NCI-H2107 treated with DMSO at 0.1 percent for 48 hours (cell line): ENCODE measurements at regions not wholly inside any gene's neighbourhood (a gene's known extent, or its start where the extent isn't known, plus 50 kb on each side); places are given as distances from the start of the nearest gene placed in this dataset.
A peak's percentile ranks its signal among the peaks of the same experiment; 100 is the strongest.

Experiments
- DNase-seq: peaks from one replicate; lab custom pipeline; 2025; ENCODE audit not compliant: unreplicated experiment; lab: John Stamatoyannopoulos, UW

DNA sequence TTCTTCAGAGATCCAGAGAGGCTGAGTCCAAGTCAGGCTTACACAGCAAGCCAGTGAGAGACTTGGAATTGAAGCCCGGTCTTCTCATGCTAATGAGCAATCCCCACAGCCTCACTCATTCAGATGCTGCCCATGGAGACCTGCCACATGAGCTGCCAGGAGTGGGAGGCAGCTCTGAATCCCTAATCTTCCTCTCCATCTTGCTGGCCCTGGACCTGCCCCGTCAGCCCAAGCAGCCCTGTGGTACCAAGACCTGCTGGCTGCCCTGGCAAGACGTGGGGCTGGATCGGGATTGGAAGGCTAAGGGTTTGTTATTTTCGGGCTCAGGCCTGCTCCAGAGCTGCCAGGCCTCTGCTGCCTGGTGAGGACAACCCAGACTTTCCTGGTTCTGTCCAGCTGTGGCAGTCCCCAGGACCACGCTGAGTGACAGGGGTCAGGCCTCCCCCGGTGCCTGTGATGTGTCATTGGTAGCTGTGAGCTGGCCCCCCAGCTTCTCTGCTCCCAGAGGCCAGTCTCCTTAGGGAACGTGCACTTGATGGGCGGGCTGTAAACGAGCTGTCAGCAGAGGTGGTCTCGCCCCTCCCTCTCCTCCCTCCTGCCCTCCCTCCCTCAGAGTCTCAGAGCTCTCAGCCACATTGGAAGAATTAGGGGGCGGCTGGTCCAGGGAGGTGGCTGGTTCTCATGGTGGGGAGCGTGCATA lies 135.0 kb downstream of the FOXD2 start:
- no peak for DNase-seq

GRCh38 chr1:47574451-47575165 lies 136.8 kb downstream of the FOXD2 start:
- no peak for DNase-seq

DNA sequence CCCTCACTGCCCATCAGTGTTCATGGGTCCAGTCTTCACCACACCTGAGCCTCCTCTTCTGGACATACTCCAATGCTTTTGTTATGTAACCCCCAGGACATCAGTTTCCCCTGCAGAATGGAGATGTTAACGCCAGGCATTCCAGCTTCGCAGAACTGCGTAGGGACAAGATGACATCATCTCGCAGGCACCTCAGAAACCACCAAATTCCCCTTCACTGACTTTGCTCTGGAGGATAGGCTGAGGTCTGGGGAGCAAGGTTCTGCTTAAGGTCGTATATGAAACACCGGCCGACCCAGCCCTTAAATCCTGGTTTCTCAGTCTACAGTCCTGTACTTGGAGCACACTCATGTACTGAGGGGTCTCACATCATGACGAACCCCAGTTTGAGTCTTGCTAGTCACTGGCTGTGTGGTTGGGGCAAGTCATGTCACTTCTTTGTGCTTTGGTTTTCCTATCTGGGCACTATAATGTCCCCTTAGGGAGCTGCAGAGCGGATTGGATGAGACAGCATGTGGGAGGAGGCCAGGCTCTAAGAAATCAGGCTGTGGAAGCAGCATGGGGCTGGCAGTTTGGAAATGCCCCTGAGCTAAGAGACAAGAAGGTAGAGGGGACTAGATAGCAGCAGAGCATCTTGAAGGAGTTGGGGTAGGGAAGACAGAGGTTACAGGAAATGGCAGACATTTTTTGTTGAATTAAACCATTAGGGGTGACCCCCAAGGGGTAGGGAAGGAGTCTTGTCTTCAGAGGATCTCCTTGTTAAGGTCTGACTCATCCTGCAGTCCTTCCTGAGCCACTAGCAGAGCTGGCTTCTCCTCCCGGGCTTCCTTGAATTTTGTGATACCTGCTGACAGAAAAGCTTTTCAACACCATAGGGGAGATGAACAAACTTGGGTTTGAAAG lies 138.3 kb downstream of the FOXD2 start:
- no peak for DNase-seq

GRCh38 chr1:47576758-47577115 lies 138.9 kb downstream of the FOXD2 start:
- no peak for DNase-seq

GRCh38 chr1:47577303-47578025 lies 139.6 kb downstream of the FOXD2 start:
- no peak for DNase-seq

- DNase-seq, result no peak
Observed at GRCh38 chr1:47578026-47578720, 140.3 kb downstream of the FOXD2 start.

GRCh38 chr1:47578721-47579419 lies 141.0 kb downstream of the FOXD2 start:
- no peak for DNase-seq

DNA sequence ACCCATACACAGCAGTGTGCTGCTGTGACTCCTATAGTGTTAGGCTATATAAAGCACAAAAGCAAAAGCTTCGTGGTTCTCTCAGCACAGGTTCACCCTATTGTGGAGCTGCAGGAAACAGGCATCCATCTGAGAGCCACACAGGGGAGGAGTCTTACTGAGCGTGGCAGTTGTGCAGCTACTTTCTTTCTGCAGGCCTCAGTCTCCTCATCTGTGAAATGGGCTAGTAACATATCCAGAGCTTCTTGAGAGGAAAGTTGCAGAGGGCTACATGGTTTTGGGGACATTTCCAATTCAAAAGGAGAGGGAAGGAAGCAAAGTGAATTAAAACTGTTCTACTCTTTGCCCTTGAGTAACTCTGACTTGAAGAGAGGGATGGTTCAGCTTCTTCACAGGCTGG lies 142.0 kb downstream of the FOXD2 start:
- DNase-seq, result no peak

DNA sequence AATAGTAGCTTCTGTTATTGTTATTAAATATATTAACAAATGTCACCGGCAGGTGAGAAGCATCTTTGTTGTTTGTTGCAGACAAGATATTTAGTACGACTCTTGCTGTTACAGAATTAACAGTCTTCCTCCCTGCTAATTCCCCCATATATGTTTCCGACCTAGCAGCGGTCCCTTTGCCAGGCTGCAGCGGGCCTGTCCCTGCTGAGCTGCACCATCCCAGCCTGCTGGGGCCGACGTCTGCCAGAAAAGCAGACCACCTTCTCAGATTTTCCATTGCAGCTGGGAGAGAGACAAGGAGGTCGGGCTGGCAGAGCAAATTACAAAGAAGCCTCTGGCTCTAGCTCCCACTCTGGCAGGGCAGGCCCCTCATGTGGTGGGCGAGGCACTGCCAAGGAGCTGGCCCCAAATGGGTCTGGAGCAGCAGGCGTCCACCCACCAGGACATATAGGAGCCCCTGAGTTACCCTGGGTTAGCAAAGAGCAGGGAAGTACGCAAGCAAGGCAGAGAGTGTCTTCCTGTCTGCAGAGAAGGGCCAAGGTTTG lies 142.7 kb downstream of the FOXD2 start:
- no peak for DNase-seq

DNA sequence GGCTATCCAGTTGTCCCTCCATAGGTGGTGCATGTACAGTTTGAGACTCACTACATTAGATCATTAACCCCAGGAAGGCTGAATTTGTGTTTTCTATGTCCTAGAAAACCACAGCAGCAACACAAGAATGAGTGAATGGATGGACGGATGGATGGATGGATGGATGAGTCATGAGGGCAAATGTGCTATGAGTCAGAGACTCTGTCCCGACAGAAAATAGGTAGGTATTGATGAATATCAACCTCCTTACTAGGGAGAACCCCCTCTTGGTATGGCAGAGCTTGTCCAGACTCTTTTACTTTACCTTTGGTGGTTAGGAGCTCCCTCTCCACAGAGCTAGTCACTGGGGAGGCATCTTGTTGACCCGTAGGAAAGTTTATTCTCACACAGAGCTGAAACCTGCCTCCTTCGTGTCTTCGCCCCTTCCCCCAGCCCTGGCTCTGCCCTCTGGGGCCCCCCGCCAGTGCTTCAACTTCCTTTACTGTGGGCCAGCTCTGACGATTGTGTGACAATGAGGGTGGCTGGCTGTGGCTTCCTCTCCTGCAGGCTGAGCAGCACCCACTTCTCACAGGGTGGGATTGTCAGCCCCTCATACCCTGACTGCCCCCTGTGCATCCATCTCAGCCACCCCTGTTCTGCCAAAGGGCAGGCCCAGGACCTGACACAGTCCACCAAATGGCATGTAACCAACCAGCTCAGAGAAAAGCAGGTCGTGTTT lies 145.2 kb downstream of the FOXD2 start:
- DNase-seq, result no peak

DNA sequence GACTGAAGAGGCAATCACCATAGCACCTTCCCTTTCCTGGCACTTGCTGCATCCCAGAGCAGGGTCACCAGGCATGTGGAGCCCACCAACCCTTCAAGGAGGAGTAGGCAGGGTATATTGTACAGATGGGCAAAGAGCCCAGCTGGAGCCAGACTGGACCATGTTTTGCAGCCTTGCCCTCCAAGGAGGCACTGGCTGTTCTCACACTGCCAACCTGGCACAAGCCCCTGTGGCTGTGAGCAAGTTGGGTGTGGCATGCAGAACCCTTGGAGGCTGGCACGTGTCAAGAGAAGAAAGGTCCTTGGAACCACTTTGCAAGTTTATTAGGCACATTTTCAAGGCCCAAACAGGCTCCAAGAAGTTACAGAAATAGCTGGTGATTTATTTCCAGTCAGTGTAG lies 146.4 kb downstream of the FOXD2 start:
- DNase-seq, result no peak

DNA sequence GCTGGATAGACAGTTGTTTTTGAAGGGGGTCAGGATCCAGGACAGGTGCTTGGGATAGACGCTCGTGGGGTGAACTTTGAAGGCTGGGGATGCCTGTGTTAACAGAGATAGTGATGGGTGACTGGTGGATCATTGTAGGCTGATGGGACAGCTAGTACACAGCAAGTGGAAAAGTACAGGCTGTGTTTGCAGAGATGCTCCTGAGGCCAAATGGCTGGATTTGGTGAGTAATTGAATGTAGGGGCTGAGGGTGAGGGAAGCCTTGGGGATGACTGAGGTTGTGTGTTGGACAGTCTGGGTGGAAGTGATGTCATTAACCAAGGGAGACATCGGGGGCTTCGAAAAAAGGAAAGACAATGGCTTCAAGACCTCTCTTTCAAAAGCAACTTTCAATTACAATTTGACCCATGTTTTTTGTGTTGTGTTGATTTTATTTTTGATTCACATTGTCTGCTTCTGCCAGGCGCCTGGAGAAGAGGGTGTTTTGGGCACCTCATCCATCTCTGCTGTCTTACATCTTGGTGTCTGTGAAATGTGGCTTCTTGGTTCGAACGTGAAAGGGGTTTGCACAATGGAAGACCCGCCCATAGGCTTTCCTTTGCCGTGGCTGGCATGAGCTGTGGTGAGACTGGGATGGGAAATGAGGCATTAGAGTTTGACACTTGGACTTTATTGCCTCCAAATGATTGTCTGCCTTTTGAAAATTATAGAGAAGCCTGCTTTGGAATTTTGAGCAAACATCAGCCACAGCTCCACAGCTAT lies 147.5 kb downstream of the FOXD2 start:
- no peak for DNase-seq

- DNase-seq, result no peak
Observed at GRCh38 chr1:47587891-47588582, 150.2 kb downstream of the FOXD2 start.

DNA sequence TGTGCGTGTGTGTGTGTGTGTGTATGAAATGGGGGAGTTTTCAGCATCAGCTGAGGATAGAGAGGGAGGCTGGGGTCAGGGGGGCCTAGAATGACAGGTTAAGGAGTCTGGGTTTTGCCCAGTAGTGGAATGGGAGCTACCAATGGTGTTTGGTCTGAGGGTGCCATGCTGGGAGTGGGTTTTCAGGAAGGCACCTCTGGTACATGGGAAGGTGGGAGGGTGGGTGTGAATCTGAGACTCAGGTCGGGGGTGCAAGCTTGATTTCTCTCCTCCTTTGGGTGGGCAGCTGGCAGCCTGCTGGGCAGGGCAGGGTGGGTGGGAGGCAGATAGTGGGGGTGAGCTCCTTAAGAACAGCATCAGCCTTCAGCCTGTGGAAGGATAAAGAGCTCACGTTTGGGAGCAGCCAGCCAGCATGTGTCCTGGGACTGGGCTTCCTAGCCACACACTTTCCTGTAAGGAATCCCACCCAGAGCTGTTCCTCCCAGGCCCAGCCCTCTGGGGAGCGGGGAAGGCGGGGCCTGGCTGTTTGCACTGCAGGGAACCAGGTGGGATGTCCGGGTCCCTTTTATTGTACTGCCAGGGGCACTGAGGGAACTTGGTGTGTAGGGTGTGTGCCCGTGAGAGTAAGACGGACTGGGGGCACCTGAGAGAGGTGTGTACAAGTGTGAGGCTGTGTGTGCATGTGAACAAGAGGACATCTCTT lies 152.8 kb downstream of the FOXD2 start:
- DNase-seq, result no peak

- DNase-seq, result no peak
Observed at GRCh38 chr1:47591801-47592200, 154.0 kb downstream of the FOXD2 start.

DNA sequence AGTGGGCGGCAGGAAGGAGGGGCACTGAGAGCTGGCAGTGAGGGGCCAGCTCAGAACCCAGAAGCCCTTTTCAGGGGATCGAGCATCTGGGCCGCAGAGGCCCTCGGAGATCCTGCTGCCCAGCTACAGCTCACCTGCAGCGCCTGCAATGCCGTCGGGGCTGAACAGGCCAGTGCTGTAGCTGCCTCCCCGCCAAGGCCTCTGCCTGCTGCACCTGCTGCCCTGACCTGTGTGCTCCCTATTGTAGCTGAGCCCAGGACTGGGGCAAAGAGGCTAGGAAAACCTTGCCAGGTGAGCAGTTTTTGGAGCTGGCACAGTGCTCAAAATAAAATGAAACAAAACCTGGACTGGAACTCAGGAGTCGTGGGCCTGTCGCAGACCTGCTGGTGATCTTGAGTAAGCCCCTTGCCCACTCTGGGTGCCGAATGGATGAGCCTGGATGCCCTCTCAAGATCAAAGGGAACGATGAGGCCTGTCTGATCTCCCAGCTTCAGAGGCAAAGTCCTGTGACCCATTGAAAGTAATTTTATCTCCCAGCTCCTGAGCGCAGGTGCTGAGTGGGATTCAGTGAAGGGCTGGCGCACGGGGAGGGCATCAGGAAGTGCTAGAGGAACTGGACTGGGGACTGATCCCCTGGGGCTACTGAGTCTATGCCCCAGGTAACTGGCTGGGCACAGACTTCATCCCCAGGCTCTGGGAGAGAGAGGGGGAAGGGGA lies 154.6 kb downstream of the FOXD2 start:
- peak; percentile 78 for DNase-seq
